ENCODE measurements at regions not wholly inside any gene's neighbourhood (a gene's known extent, or its start where the extent isn't known, plus 50 kb on each side); places are given as distances from the start of the nearest gene placed in this dataset.

DNA sequence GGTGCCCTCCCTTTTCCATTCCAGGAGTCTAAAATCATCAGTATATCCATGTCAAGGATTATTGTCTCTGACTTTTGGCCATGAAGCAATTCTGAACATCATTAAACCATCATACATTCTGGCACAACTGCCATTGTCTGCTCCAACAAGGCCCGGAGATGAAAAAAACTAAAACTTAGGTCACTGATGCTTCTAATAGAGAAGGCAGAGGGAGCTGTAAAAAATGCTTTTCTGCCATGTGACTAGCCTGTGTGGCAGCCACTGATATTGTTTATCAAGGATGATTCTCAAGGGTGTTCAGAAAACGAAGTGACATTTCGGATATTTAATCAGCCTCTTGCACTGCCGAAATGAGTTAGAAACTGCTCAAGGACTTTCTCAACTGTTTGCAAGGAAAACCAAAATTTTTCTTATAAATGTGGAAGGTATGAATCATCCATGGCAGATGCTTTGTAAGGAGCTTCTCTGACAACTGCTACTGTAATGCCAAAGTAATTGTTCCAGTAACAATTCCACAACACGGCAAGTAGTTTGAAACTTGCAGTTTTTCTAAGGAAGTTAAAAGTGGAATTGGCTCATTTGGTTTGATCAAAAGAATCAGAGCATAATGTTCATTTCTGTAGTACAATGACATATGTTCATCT lies 1076.5 kb upstream of the FLRT2 start:
- TF ChIP-seq, protein P1, sequence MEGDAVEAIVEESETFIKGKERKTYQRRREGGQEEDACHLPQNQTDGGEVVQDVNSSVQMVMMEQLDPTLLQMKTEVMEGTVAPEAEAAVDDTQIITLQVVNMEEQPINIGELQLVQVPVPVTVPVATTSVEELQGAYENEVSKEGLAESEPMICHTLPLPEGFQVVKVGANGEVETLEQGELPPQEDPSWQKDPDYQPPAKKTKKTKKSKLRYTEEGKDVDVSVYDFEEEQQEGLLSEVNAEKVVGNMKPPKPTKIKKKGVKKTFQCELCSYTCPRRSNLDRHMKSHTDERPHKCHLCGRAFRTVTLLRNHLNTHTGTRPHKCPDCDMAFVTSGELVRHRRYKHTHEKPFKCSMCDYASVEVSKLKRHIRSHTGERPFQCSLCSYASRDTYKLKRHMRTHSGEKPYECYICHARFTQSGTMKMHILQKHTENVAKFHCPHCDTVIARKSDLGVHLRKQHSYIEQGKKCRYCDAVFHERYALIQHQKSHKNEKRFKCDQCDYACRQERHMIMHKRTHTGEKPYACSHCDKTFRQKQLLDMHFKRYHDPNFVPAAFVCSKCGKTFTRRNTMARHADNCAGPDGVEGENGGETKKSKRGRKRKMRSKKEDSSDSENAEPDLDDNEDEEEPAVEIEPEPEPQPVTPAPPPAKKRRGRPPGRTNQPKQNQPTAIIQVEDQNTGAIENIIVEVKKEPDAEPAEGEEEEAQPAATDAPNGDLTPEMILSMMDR (IDR thresholded peaks at IDR 0.05) = no peak
- no peak for TF ChIP-seq POLR2A (IDR thresholded peaks at IDR 0.05)
